HL-60 (cell line): ENCODE measurements at regions not wholly inside any gene's neighbourhood (a gene's known extent, or its start where the extent isn't known, plus 50 kb on each side); places are given as distances from the start of the nearest gene placed in this dataset.

ENCODE experiments used
- CTCF ChIP-seq: IDR thresholded peaks from one replicate; pipeline ENCODE4 v1.5.1; 2011; ENCODE audit warnings: low read length, control low read depth, inconsistent platforms; ENCODE audit not compliant: insufficient read depth
- GABPA ChIP-seq: IDR thresholded peaks from 2 replicates; pipeline ENCODE4 v1.6.1; 2012; ENCODE audit warnings: low read depth
- POLR2AphosphoS5 ChIP-seq: IDR thresholded peaks from 2 replicates; pipeline ENCODE4 v1.6.1; 2012; ENCODE audit warnings: low read depth
- REST ChIP-seq: IDR thresholded peaks from 2 replicates; pipeline ENCODE4 v1.6.1; 2012; ENCODE audit warnings: low read depth; ENCODE audit not compliant: insufficient replicate concordance
- SPI1 ChIP-seq: IDR thresholded peaks from 2 replicates; pipeline ENCODE4 v1.6.1; 2012; ENCODE audit warnings: low read depth, mild to moderate bottlenecking, borderline replicate concordance

GRCh38 chr10:83289373-83289772 is 849.9 kb upstream of the GHITM start:
- TF ChIP-seq CTCF (no peak), POLR2AphosphoS5 (no peak), REST (no peak), SPI1 (no peak), GABPA (no peak)
